ENCODE measurements at regions not wholly inside any gene's neighbourhood (a gene's known extent, or its start where the extent isn't known, plus 50 kb on each side); places are given as distances from the start of the nearest gene placed in this dataset.

DNA sequence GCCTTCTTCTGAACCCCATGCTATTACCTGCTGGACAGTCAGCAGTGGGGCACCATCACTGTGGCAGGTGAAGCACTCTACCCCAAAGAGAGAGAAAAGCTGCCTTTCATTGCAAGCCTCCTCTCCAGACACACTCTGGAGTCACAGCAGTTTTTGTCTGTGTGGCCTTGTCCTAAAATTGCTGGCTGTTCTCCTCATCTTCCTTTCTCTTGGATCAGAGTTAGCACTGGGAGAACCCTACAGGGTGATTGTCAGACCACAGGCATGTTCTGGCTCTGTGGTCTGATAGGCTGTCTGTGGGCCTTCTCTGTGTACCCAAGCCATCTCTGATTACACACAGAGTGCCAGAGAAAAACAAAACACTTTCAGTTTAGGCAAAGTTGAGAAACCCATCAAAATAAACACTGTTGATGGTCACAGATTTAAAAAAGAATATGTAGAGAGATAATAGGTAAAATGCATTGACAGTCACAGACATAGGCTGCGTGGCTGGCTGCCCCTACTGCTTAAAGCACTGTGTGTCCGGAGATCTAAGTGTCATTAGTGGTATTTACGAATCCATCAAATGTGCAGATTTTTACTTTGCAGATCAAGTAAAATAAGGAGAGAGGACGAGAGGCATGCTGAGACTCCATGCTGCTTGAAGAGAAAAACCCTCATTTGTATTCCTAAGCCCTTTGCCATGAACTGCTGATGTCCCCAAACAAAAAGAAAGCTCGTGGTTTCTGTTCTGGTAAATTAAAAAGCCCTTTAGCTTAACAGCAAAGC, 689.9 kb downstream of the TUSC7 start:
- DNase-seq (ENCODE audit: low read depth in 3 of 3): no peak

DNA sequence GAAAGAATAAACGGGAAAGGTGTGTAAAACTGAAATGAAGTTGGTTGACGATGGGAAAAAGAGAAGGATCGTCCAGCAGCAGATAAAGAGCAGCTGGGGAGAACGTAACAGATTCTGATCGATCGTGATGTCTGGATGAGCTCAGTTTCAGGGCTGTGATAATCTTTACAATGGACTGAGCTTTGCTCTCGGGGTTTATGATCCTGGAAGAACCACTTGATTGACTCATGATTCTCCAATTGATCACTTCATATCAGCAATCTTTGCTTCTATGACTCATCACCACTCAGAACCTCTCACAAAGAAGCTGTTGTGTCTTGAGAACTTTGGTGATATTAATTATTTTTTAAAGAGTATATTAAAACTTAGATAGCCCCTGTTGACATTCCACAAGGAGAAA, 690.7 kb downstream of the TUSC7 start:
- no peak for DNase-seq (ENCODE audit: low read depth in 3 of 3)

GRCh38 chr3:117404141-117404540, 694.6 kb downstream of the TUSC7 start:
- no peak for DNase-seq (ENCODE audit: low read depth in 3 of 3)

GRCh38 chr3:117404730-117405129, 695.2 kb downstream of the TUSC7 start:
- DNase-seq (ENCODE audit: low read depth in 3 of 3): no peak

GRCh38 chr3:117405359-117405758, 695.8 kb downstream of the TUSC7 start:
- no peak for DNase-seq (ENCODE audit: low read depth in 3 of 3)

DNA sequence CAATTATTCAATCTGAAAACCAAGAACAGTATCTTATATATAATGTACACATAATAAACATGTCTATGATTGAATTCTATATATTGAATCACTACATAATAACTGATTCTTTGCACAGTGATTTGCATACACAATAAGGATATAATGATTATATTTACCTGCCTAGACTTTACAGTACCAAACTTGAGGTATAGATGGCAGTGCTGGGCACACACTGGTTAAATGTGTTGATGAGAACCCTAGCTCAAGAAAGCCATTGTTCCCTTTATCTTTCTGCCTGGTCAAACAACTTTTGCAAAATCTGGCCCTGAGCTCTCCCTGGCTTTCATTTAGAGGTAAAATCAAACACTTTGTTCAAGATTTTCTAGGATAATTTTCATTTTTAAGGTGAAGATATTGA, 697.7 kb downstream of the TUSC7 start:
- no peak for DNase-seq (ENCODE audit: low read depth in 3 of 3)

DNA sequence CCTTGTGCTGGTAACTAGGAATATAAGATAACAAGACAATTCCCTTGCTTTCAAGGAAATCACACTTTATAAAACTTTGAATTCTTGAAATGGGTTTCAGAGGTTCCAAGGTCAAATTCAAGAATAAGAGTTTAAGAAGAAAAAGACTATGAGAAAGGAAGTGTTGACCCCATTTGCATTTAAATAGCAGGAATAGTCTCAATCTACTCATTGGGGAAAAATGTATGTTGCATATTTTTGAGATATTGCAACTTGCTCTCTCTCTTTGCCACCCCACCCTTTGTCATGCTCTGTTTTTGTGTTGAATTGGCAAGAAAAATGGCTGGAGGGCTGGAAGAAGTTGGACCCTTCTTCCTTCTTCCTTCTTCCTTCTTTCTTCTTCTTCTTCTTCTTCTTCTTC, 699.2 kb downstream of the TUSC7 start:
- DNase-seq (ENCODE audit: low read depth in 3 of 3): no peak

GRCh38 chr3:117409256-117409655, 699.7 kb downstream of the TUSC7 start:
- no peak for DNase-seq (ENCODE audit: low read depth in 3 of 3)

GRCh38 chr3:117409701-117410459, 700.3 kb downstream of the TUSC7 start:
- DNase-seq (ENCODE audit: low read depth in 3 of 3): no peak

DNA sequence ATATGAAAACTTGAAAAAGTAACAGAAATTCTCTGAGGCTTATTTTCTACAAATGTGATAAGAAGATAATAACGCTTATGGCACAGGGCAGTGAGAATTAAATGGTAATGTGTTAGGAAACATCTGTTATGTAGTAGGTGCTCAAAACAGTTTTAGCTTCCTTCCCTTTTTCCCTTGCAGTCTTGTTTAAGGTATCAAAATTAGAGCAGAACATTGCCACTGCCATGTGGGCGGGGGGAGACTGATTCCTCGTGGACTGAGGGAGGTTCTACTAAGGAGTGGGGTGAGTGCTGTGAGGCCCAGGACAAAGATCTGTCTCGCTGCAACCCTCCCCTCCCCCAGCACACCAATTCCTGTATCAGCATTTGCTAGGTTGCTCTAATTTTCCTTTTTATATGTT, 702.4 kb downstream of the TUSC7 start:
- no peak for DNase-seq (ENCODE audit: low read depth in 3 of 3)

DNA sequence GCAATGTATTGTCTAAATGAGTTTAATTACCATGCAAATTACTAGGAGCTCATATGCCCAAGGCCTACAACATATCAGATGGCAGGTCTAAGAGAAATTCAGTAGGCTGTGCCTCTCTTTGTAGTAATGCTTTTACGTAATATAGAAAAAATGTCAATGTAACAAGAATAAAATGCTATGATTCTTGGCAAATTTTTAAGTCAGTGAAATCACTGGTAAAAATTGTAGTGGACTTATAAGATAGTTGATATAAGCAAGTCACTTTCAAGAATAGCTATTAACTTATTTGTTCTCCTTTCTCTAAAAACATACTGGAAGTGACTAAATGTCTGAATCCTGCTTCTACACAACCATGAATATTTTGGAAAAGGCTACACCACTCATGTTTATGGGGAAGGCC, 707.8 kb downstream of the TUSC7 start:
- no peak for DNase-seq (ENCODE audit: low read depth in 3 of 3)

DNA sequence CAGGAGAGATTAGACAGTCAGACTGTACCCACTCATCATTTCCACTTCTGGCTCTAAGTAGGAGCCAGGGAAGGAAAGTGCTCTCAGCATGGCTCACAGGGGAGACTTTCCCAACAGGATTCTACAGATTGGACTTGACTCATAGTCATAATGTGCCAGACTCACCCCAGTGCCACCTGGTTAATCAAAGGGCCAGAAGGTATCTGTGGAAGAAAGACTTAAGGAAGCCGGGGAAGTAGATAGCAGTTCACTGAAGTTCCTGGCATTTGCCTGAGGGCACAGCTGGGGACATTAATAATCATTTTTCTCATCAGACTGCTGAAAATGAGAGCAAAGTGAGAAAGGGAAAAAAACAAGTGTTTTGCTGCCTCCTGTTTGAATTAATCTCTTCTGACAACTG, 717.5 kb downstream of the TUSC7 start:
- no peak for DNase-seq (ENCODE audit: low read depth in 3 of 3)

DNA sequence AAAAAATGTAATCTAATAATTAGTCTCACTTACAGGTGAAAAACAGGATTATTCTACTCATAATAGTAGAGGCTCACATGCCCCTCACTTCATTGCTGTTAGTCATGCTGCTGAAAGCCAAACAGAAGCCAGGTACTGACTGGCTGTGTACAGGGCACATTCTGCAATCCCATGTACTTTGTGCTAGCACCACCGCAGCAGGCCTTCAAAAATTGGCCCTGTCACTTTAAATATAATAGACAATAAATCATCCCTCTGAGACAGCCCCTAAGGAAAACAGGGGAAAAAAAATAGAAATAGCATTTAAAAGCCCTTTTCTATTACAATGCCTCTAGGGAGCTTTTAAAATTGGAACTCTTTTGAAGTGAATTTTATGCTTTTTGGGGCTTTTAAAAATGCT, 723.8 kb downstream of the TUSC7 start:
- DNase-seq (ENCODE audit: low read depth in 3 of 3): no peak

DNA sequence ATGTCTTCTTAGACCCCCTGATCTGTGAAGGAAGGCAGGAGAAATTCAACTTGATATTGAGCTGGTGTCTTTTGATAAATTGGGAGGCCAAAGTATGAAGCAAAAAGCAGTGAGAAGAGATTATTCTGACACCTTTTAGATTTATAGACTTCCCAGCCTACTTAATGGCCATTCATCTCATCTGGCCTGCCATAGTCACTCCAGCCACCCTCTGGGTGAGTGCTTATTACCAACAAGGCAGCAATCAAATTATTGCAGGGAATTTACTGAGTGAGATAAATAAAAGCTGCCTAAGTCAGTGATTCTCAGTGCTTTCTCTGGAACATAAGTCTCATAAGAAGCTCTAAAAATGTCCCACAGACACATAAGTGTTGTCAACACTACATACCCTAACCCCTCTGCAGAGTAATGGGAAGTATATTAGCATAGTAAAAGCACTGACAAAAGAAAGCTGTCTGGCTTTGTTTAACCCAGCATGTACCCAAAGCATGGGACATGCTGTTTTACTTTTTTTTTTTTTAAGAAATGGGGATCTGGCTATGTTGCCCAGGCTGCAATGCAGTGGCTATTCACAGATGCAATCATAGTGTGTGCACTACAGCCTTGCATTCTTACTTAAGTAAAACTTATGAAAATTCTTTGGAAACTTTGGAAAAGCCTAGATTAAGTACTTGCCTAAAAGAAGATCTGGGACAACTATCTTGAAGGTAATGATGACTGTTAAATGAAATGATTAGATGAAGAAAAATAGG, 725.3 kb downstream of the TUSC7 start:
- no peak for DNase-seq (ENCODE audit: low read depth in 3 of 3)

DNA sequence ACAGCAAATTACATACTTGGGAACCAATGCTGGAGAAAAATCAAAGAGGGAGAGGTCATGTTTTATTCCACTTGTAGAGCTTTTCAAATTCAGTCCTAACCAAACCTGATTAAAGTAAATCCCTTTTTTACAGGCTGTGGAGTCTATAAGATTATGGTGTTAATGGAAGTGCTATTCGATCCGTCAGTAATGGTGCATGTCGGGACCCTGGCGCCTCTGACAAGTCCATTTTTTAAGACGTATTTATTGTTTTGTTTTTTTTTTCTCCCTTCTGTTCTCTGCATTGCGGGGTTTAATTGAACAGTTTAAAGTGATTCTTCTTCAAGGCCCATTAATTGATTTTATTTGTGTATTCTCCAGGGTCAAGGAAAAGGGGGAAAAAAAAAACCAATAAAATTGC, 725.9 kb downstream of the TUSC7 start:
- no peak for DNase-seq (ENCODE audit: low read depth in 3 of 3)

DNA sequence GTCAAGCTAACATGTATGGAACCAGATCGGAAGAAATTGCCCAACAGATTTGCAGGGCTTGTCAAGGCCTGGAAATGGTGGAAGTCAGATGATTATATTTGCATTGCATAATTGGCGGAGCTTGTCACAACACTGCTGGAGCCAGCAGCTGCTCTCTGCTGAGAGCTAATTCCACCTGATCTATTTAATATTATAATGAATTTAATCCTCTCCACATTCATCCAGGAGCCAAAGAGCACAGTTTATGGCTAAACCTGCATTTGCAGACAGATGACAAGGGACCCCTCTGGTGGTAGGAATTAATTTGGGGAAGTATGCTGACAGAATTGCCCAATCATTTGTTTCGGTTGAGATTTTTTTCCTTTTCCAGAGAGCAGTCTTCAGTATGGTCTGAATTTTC, 730.2 kb downstream of the TUSC7 start:
- DNase-seq (ENCODE audit: low read depth in 3 of 3): no peak

GRCh38 chr3:117441851-117442250, 732.3 kb downstream of the TUSC7 start:
- DNase-seq (ENCODE audit: low read depth in 3 of 3): no peak

- DNase-seq (ENCODE audit: low read depth in 3 of 3): no peak
Observed at GRCh38 chr3:117442566-117442965, 733.0 kb downstream of the TUSC7 start.

- DNase-seq (ENCODE audit: low read depth in 3 of 3): no peak
Observed at GRCh38 chr3:117443014-117443413, 733.4 kb downstream of the TUSC7 start.

DNA sequence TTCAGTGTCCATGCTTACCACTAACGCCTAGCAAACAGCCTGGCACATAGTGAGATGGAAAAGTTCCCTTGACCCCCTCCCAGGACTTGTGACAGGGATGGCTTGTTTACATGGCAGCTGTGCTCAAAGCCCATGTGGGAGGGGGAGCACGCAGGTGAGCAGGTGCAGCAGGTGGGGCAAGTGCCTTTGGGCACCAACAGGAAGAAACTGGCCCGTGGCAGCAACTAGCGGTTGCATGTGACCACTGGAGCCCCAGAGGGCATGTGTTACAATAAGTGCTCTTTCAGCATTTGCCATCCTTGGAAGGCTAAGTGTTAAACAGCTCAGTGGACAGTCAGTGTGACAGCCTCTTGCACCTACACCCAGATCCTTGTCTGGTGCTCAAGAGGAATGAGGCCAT, 734.6 kb downstream of the TUSC7 start:
- DNase-seq (ENCODE audit: low read depth in 3 of 3): no peak

DNA sequence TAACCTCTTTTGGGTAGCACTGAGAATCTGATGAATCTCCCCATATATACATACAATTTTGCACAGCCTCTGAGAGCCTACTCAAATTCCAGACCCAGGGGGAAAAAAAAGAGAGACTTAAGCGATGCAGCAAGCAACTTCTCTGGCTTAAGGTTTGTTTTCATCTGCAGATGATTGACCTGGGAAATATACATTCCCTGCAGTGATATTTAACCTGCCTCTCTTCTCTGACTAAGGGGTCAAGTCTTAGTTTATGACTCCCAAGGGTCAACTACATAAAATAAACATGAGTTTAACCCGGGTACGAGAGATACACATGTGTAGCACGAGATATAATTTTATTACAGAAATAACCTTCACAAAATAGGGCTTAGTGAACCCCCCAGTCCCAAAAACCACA, 737.8 kb downstream of the TUSC7 start:
- no peak for DNase-seq (ENCODE audit: low read depth in 3 of 3)

GRCh38 chr3:117450026-117450425, 740.4 kb downstream of the TUSC7 start:
- no peak for DNase-seq (ENCODE audit: low read depth in 3 of 3)

DNA sequence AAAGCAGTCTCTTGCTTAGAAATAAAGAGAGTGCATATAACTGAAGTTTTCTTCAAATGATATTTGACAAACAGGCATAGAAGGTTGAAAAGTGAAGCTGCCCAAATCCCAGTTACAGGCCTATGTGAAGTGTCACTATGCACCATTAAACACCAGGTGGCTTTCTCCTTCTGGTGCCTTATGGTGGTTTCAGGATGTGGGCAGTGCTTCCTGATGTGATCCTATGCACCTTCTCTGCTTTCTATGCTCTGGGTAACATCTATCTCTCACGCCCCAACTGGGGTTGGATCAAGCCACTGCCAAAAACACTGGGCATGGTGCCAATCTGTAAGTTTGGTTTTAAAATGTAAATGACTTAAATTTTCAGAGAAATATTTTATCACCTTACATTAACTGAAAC, 744.7 kb downstream of the TUSC7 start:
- no peak for DNase-seq (ENCODE audit: low read depth in 3 of 3)
